CD14-positive monocyte (primary cell): ENCODE measurements at regions not wholly inside any gene's neighbourhood (a gene's known extent, or its start where the extent isn't known, plus 50 kb on each side); places are given as distances from the start of the nearest gene placed in this dataset.

ENCODE experiments used
- DNase-seq, 3 donors: peaks; one replicate each; pipeline ENCODE4 v3.0.0-alpha.2; 2011 to 2022
- H2AFZ ChIP-seq: 2 replicates; pipeline ENCODE4 v1.6.0; 2012; ENCODE audit warnings: mild to moderate bottlenecking, low read depth, low read length, inconsistent platforms; ENCODE audit not compliant: insufficient read depth, poor library complexity, severe bottlenecking
- H3K27ac ChIP-seq, 2 donors: 1 replicate in 1 of 2; 2 replicates in 1 of 2; pipeline ENCODE4 v1.5.1; 2012 to 2013; ENCODE audit warnings: low read length in 2 of 2, control low read depth in 1 of 2, inconsistent platforms in 1 of 2, low read depth in 1 of 2, mild to moderate bottlenecking in 1 of 2
- H3K27me3 ChIP-seq, 2 donors: one replicate each; pipeline versions ENCODE4 v1.6.0 to v1.6.1; 2011 to 2013; ENCODE audit warnings: low read length in 2 of 2; ENCODE audit not compliant: control insufficient read depth in 2 of 2, insufficient read depth in 2 of 2
- H3K36me3 ChIP-seq, 2 donors: replicated peaks in 1 of 2; 1 replicate in 1 of 2; 2 replicates in 1 of 2; pipeline versions ENCODE4 v1.5.1 to v1.6.1; 2012 to 2013; ENCODE audit warnings: low read length in 2 of 2, control low read depth in 1 of 2, inconsistent platforms in 1 of 2, mild to moderate bottlenecking in 1 of 2; ENCODE audit not compliant: insufficient read depth in 2 of 2, control insufficient read depth in 1 of 2
- H3K4me1 ChIP-seq, 2 donors: 1 replicate in 1 of 2; 2 replicates in 1 of 2; pipeline versions ENCODE4 v1.5.1 to v1.6.1; 2012 to 2013; ENCODE audit warnings: low read length in 2 of 2, control low read depth in 1 of 2, inconsistent platforms in 1 of 2, mild to moderate bottlenecking in 1 of 2, moderate library complexity in 1 of 2; ENCODE audit not compliant: insufficient read depth in 2 of 2, control insufficient read depth in 1 of 2
- H3K4me2 ChIP-seq: replicated peaks from 2 replicates; pipeline ENCODE3; 2012; ENCODE audit warnings: low read length, moderate library complexity, mild to moderate bottlenecking; ENCODE audit not compliant: poor library complexity, severe bottlenecking; ENCODE audit errors: extremely low read depth
- H3K4me3 ChIP-seq, 3 experiments: fragments of 200-600 bp in 1 of 3; sonication (generic) in 1 of 3; replicated peaks in 1 of 3; 1 replicate in 2 of 3; 2 replicates in 1 of 3; pipeline ENCODE4 v1.5.1; 2011 to 2013; ENCODE audit warnings: low read length in 3 of 3, mild to moderate bottlenecking in 3 of 3, control low read depth in 2 of 3, low read depth in 2 of 3, inconsistent platforms in 1 of 3, moderate library complexity in 1 of 3
- H3K79me2 ChIP-seq: 2 replicates; pipeline ENCODE4 v1.6.0; 2012; ENCODE audit warnings: mild to moderate bottlenecking, control low read depth, inconsistent platforms, low read length, moderate library complexity; ENCODE audit not compliant: insufficient read depth
- H3K9ac ChIP-seq: 2 replicates; pipeline ENCODE4 v1.6.0; 2017; ENCODE audit warnings: low read length, mild to moderate bottlenecking; ENCODE audit not compliant: insufficient read depth, poor library complexity, severe bottlenecking
- H3K9me3 ChIP-seq, 2 donors: replicated peaks in 1 of 2; 1 replicate in 1 of 2; 2 replicates in 1 of 2; pipeline versions ENCODE4 v1.5.1 to v1.6.1; 2012 to 2013; ENCODE audit warnings: low read length in 2 of 2, control low read depth in 1 of 2; ENCODE audit not compliant: control insufficient read depth in 1 of 2, insufficient read depth in 1 of 2
- H4K20me1 ChIP-seq: 2 replicates; pipeline ENCODE4 v1.6.0; 2012; ENCODE audit warnings: mild to moderate bottlenecking, low read length, control low read depth, moderate library complexity; ENCODE audit not compliant: insufficient read depth
- H3K27ac Mint-ChIP-seq, 7 donors: one replicate each; pipeline ENCODE4 v1.8.0; 2020; ENCODE audit warnings: mild to moderate bottlenecking in 7 of 7, mixed read lengths in 7 of 7, moderate library complexity in 6 of 7, inconsistent platforms in 2 of 7
- H3K27me3 Mint-ChIP-seq, 3 donors: one replicate each; pipeline ENCODE4 v1.8.0; 2021 to 2022; ENCODE audit warnings: low read depth in 3 of 3, mild to moderate bottlenecking in 3 of 3, mixed read lengths in 3 of 3, moderate library complexity in 3 of 3, inconsistent platforms in 1 of 3
- H3K36me3 Mint-ChIP-seq, 2 donors: one replicate each; pipeline ENCODE4 v1.8.0; 2020; ENCODE audit warnings: mixed read lengths in 2 of 2, inconsistent platforms in 1 of 2, mild to moderate bottlenecking in 1 of 2
- H3K4me1 Mint-ChIP-seq: one replicate; pipeline ENCODE4 v1.8.0; 2020; ENCODE audit warnings: mild to moderate bottlenecking, mixed read lengths
- H3K4me3 Mint-ChIP-seq, 2 donors: one replicate each; pipeline ENCODE4 v1.8.0; 2020; ENCODE audit warnings: mild to moderate bottlenecking in 2 of 2, mixed read lengths in 2 of 2, moderate library complexity in 1 of 2
- H3K9me3 Mint-ChIP-seq, 7 donors: one replicate each; pipeline ENCODE4 v1.8.0; 2020 to 2022; ENCODE audit warnings: mixed read lengths in 7 of 7, mild to moderate bottlenecking in 6 of 7, moderate library complexity in 6 of 7, inconsistent platforms in 2 of 7
- WGBS: methylation state at CpG from one replicate; pipeline ENCODE4 v1.1.5; 2013; ENCODE audit warnings: missing lambda C conversion rate; ENCODE audit not compliant: insufficient coverage; 5-methylcytosine and 5-hydroxymethylcytosine counted together
- intact Hi-C, 2 donors: fragments of 100-400 bp; cut with micrococcal nuclease; formaldehyde crosslinking; loops; one replicate each; pipeline versions ENCODE4 v1.15.0 to v1.15.1; 2023
- TF ChIP-seq, protein P1 (sequence below): fragments of 200-600 bp; IDR thresholded peaks from one replicate; pipeline ENCODE4 v1.8.0; 2022; ENCODE audit warnings: antibody characterized with exemption, mild to moderate bottlenecking

DNA sequence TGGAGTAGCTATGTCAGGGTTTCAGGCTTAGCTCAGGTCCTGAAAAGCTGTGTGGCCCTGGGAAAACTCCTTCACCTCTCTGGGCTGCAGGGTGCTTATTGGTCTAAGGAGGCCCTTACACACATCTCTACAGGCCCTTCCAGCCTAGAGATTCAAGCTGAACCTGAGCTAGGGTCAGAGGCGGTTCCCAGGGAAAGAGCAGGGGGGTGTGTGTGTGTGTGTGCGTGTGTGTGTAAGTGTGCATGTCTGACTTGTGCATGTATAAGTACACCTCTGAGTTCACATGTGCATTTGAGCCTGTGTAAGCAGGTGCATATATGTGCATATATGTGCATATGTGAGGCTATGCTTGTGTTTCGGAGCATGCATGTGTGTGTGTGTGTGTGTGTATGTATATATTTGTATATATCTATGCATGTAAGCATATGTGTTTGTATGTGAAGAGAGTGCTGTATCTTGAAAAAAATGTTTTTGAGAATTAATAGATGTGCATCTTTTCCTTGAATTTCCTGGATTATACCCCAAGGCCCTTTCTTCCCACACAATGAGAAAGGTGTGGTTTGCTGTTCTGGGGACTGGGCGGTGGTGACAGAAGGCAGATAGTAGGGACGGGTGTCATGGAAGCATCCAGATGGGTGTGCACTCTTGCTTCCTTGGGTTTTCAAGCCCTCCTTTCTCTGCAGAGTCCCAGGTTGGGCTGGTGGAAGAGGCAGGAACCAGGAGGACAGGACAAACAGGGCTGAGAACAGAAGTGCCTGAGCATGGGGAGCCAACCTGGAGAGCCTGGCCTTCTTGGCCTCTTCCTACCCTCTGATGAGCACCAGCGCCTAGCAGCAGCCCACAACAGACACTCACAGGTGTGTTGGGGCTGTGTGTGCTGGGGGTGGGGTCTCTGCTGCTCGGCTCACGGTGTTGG is 150.3 kb upstream of the TSHZ3 start:
- Histone ChIP-seq H4K20me1 (no peaks in the 10 kb centered on the region), H3K36me3 (no peaks in the 10 kb centered on the region), H2AFZ (no peak overlapping the region), H3K79me2 (no peaks in the 10 kb centered on the region), H3K4me3 (no peak overlapping the region), H3K9ac (no peak overlapping the region), H3K27me3 (no peaks in the 10 kb centered on the region), H3K27ac (no peak overlapping the region), H3K9me3 (no peaks in the 10 kb centered on the region), H3K4me1 (no peaks in the 10 kb centered on the region), H3K4me2 (no peak overlapping the region)
- Mint-ChIP-seq H3K36me3 (no peaks in the 10 kb centered on the region), H3K4me3 (no peak overlapping the region), H3K9me3 (peaks cover 0 to 7% (median 3%) of the 10 kb centered on the region in 7 donors), H3K27ac (no peak overlapping the region), H3K27me3 (peaks cover 0 to 3% (median 0%) of the 10 kb centered on the region in 3 donors), H3K4me1 (no peaks in the 10 kb centered on the region)
- TF ChIP-seq, protein P1, sequence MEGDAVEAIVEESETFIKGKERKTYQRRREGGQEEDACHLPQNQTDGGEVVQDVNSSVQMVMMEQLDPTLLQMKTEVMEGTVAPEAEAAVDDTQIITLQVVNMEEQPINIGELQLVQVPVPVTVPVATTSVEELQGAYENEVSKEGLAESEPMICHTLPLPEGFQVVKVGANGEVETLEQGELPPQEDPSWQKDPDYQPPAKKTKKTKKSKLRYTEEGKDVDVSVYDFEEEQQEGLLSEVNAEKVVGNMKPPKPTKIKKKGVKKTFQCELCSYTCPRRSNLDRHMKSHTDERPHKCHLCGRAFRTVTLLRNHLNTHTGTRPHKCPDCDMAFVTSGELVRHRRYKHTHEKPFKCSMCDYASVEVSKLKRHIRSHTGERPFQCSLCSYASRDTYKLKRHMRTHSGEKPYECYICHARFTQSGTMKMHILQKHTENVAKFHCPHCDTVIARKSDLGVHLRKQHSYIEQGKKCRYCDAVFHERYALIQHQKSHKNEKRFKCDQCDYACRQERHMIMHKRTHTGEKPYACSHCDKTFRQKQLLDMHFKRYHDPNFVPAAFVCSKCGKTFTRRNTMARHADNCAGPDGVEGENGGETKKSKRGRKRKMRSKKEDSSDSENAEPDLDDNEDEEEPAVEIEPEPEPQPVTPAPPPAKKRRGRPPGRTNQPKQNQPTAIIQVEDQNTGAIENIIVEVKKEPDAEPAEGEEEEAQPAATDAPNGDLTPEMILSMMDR = no peak
- intact Hi-C loops = no loop called here
- WGBS = 88% methylated on average over 4 of the region's 8 CpGs
- DNase-seq = no peak

DNA sequence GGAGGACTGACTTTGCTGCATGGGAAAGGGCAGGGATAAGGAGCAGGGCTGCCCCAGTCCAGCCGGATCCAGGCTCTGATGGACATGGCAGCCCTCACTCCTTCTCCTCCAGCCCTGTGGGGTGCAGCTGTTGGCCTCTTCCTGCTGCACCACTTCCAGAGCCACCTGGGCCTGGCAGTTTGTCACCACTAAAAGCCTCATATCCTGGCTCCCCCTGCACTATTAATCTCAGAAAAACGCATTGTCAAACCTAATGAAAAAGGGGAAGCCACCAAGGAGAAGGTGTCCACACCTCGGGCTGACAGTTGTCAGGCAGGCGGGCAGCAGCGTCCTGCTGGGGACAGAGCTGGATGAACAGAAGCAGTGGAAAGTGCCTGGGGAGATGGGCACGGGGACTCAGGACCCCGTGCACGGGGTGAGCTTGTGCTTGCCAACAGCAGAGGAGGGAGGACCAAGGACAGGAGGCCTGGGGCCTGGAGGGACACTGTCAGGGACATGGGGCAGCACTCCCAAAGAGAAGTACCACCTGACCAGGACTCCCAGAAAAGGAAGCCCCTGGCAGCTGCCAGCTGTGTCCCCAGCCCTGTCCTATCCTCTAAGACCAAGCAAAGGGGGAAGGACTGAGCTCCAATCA is 151.1 kb upstream of the TSHZ3 start:
- no peak overlapping the region for H3K4me2 ChIP-seq
- no peak overlapping the region for H3K4me3 ChIP-seq
- no peak overlapping the region for H3K27ac ChIP-seq
- no peaks in the 10 kb centered on the region for H3K4me1 Mint-ChIP-seq
- no peak overlapping the region for H3K4me3 Mint-ChIP-seq
- DNase-seq = no peak
- intact Hi-C loops = no loop called here
- H3K36me3 Mint-ChIP-seq = no peaks in the 10 kb centered on the region
- TF ChIP-seq, protein P1 = no peak
- H3K27ac Mint-ChIP-seq = no peak overlapping the region
- H3K27me3 ChIP-seq = no peaks in the 10 kb centered on the region
- peaks cover 0 to 3% (median 0%) of the 10 kb centered on the region in 3 donors for H3K27me3 Mint-ChIP-seq
- H4K20me1 ChIP-seq = no peaks in the 10 kb centered on the region
- H3K9me3 Mint-ChIP-seq = peaks cover 0 to 7% (median 3%) of the 10 kb centered on the region in 7 donors
- H3K4me1 ChIP-seq = no peaks in the 10 kb centered on the region
- WGBS = 30% methylated on average over 6 of the region's 8 CpGs
- no peaks in the 10 kb centered on the region for H3K9me3 ChIP-seq
- no peak overlapping the region for H3K9ac ChIP-seq
- H3K79me2 ChIP-seq = no peaks in the 10 kb centered on the region
- no peak overlapping the region for H2AFZ ChIP-seq
- H3K36me3 ChIP-seq = no peaks in the 10 kb centered on the region
